Endothelial cell of umbilical vein (primary cell): ENCODE measurements at regions not wholly inside any gene's neighbourhood (a gene's known extent, or its start where the extent isn't known, plus 50 kb on each side); places are given as distances from the start of the nearest gene placed in this dataset.

Experiments used
- BruUV-seq: library from RNA; stranded (reverse); fragments of 400-500 nt; replicated peaks from 2 replicates; lab custom pipeline; 2021; lab: Mats Ljungman, UMichigan
- CTCF ChIA-PET: fragments of 300-600, 350-600 bp; sonication (Branson Sonifier 250); formaldehyde crosslinking; loops from one replicate; lab custom pipeline; 2021; ENCODE audit warnings: antibody characterized with exemption, inconsistent platforms; lab: Charles Lee
- POLR2A ChIA-PET: fragments of 300-600, 350-600 bp; sonication (Branson Sonifier 250); formaldehyde crosslinking; loops from one replicate; lab custom pipeline; 2021; ENCODE audit warnings: antibody characterized with exemption, inconsistent platforms; lab: Charles Lee
- DNase-seq: peaks from one replicate; pipeline ENCODE4 v3.0.0-alpha.2; 2011; ENCODE audit warnings: low read depth, low spot score
- FAIRE-seq: peaks from 2 replicates; lab custom pipeline; 2011; peaks lifted over from hg19 to GRCh38; lab: Jason Lieb, UNC
- H2AFZ ChIP-seq: 2 replicates; pipeline ENCODE4 v1.6.0; 2012; ENCODE audit warnings: low read depth, low read length, control low read depth, inconsistent platforms
- H3K27ac ChIP-seq: 2 replicates; pipeline ENCODE4 v1.5.1; 2011; ENCODE audit warnings: low read depth, mild to moderate bottlenecking, control low read depth, low read length, moderate library complexity; ENCODE audit not compliant: insufficient read depth
- H3K27me3 ChIP-seq, 2 experiments: 2 replicates each; pipeline versions ENCODE4 v1.6.0 to v1.6.1; 2011; ENCODE audit warnings: low read length in 2 of 2, mixed read lengths in 1 of 2; ENCODE audit not compliant: control insufficient read depth in 2 of 2, insufficient read depth in 2 of 2
- H3K36me3 ChIP-seq, 2 experiments: 2 replicates in 1 of 2; 3 replicates in 1 of 2; pipeline ENCODE4 v1.5.1; 2011; ENCODE audit warnings: low read length in 2 of 2, mild to moderate bottlenecking in 1 of 2, moderate library complexity in 1 of 2; ENCODE audit not compliant: control insufficient read depth in 2 of 2, insufficient read depth in 2 of 2; ENCODE audit errors: extremely low read depth in 1 of 2
- H3K4me1 ChIP-seq: 3 replicates; pipeline ENCODE4 v1.5.1; 2011; ENCODE audit warnings: mild to moderate bottlenecking, low read length; ENCODE audit not compliant: control insufficient read depth, insufficient read depth; ENCODE audit errors: extremely low read depth
- H3K4me2 ChIP-seq: 2 replicates; pipeline ENCODE4 v1.6.1; 2011; ENCODE audit warnings: low read length, control low read depth, mixed read lengths; ENCODE audit not compliant: insufficient read depth
- H3K4me3 ChIP-seq, 3 experiments: fragments of 200-600 bp in 1 of 3; sonication (generic), shearing (Covaris generic) in 1 of 3; replicated peaks in 1 of 3; 2 replicates each; pipeline ENCODE4 v1.5.1; 2011 to 2016; ENCODE audit warnings: control low read depth in 3 of 3, low read length in 3 of 3, mild to moderate bottlenecking in 2 of 3, inconsistent platforms in 1 of 3, low read depth in 1 of 3, moderate library complexity in 1 of 3; ENCODE audit not compliant: insufficient read depth in 1 of 3
- H3K79me2 ChIP-seq: 2 replicates; pipeline ENCODE4 v1.6.0; 2012; ENCODE audit warnings: low read length, inconsistent platforms; ENCODE audit not compliant: control insufficient read depth, insufficient read depth
- H3K9ac ChIP-seq: replicated peaks from 2 replicates; pipeline ENCODE3; 2011; ENCODE audit warnings: low read length, control low read depth; ENCODE audit not compliant: insufficient read depth; ENCODE audit errors: extremely low read depth
- H3K9me1 ChIP-seq: replicated peaks from 3 replicates; pipeline ENCODE4 v1.6.0; 2011; ENCODE audit warnings: mild to moderate bottlenecking, low read length; ENCODE audit not compliant: control insufficient read depth, insufficient read depth; ENCODE audit errors: extremely low read depth
- H3K9me3 ChIP-seq: replicated peaks from 2 replicates; pipeline ENCODE4 v1.5.1; 2012; ENCODE audit warnings: low read length, inconsistent platforms; ENCODE audit not compliant: control insufficient read depth, insufficient read depth
- H4K20me1 ChIP-seq: replicated peaks from 2 replicates; pipeline ENCODE3; 2011; ENCODE audit warnings: mild to moderate bottlenecking, low read length; ENCODE audit not compliant: control insufficient read depth, insufficient read depth; ENCODE audit errors: extremely low read depth
- EZH2 ChIP-seq: IDR thresholded peaks from 2 replicates; pipeline ENCODE4 v1.6.1; 2012; ENCODE audit warnings: borderline replicate concordance, low read depth, mild to moderate bottlenecking, moderate library complexity, low read length, inconsistent platforms; ENCODE audit not compliant: severe bottlenecking
- FOS ChIP-seq: IDR thresholded peaks from 2 replicates; pipeline ENCODE4 v1.6.1; 2011; ENCODE audit warnings: mild to moderate bottlenecking, low read length, moderate library complexity, borderline replicate concordance; ENCODE audit not compliant: insufficient read depth
- GATA2 ChIP-seq: IDR thresholded peaks from 2 replicates; pipeline ENCODE4 v1.7.0; 2011; ENCODE audit warnings: low read depth, mild to moderate bottlenecking, moderate library complexity, mixed read lengths, low read length; ENCODE audit not compliant: insufficient read length, insufficient read depth
- JUN ChIP-seq: IDR thresholded peaks from 2 replicates; pipeline ENCODE4 v1.6.1; 2011; ENCODE audit warnings: borderline replicate concordance, low read depth; ENCODE audit not compliant: insufficient read length, insufficient read depth
- MAX ChIP-seq: IDR thresholded peaks from 2 replicates; pipeline ENCODE4 v1.6.1; 2011; ENCODE audit not compliant: insufficient read depth, insufficient read length
- MYC ChIP-seq: IDR thresholded peaks from one replicate; pipeline ENCODE4 v1.6.1; 2011; ENCODE audit warnings: mild to moderate bottlenecking, low read depth, low read length
- POLR2A ChIP-seq: IDR thresholded peaks from 2 replicates; pipeline ENCODE4 v1.6.1; 2012; ENCODE audit warnings: low read depth, mild to moderate bottlenecking, control low read depth, low read length
- POLR2AphosphoS5 ChIP-seq: IDR thresholded peaks from 2 replicates; pipeline ENCODE4 v1.6.1; 2012; ENCODE audit warnings: low read depth, mild to moderate bottlenecking, control low read depth, low read length, moderate library complexity; ENCODE audit not compliant: insufficient read depth
- dilution Hi-C: fragments of 300-500 bp; cut with MboI; formaldehyde crosslinking; loops from one replicate; pipeline ENCODE4 v1.15.0; 2019; ENCODE audit warnings: low sequenced_read_pairs; ENCODE audit not compliant: extremely low pct_ligation_motif_present
- intact Hi-C: fragments of 100-400 bp; cut with micrococcal nuclease; formaldehyde crosslinking; loops from one replicate; pipeline ENCODE4 v1.10.0; 2022
- TF ChIP-seq, protein P1 (sequence below), 2 donors: IDR thresholded peaks; 1 replicate in 1 of 2; 2 replicates in 1 of 2; pipeline ENCODE4 v1.5.1; 2011; ENCODE audit warnings: low read length in 2 of 2, mild to moderate bottlenecking in 2 of 2, moderate library complexity in 2 of 2, control low read depth in 1 of 2, inconsistent platforms in 1 of 2, low read depth in 1 of 2; ENCODE audit not compliant: insufficient read depth in 1 of 2; ENCODE audit errors: extremely low read depth in 1 of 2

- no peaks in the 10 kb centered on the region for H3K9me3 ChIP-seq
- dilution Hi-C loops = no loop called here
- peak overlapping the region; percentile 82 for H2AFZ ChIP-seq
- TF ChIP-seq MYC (no peak), POLR2AphosphoS5 (no peak), JUN (no peak), MAX (no peak), GATA2 (no peak), FOS (no peak), POLR2A (no peak), EZH2 (no peak)
- TF ChIP-seq, protein P1, sequence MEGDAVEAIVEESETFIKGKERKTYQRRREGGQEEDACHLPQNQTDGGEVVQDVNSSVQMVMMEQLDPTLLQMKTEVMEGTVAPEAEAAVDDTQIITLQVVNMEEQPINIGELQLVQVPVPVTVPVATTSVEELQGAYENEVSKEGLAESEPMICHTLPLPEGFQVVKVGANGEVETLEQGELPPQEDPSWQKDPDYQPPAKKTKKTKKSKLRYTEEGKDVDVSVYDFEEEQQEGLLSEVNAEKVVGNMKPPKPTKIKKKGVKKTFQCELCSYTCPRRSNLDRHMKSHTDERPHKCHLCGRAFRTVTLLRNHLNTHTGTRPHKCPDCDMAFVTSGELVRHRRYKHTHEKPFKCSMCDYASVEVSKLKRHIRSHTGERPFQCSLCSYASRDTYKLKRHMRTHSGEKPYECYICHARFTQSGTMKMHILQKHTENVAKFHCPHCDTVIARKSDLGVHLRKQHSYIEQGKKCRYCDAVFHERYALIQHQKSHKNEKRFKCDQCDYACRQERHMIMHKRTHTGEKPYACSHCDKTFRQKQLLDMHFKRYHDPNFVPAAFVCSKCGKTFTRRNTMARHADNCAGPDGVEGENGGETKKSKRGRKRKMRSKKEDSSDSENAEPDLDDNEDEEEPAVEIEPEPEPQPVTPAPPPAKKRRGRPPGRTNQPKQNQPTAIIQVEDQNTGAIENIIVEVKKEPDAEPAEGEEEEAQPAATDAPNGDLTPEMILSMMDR (IDR thresholded peaks at IDR 0.05; ENCODE audit: extremely low read depth in 1 of 2, insufficient read depth in 1 of 2, low read depth in 1 of 2, low read length in 2 of 2) = no peak
- H3K4me2 ChIP-seq = no peak overlapping the region
- H4K20me1 ChIP-seq = no peaks in the 10 kb centered on the region
- H3K4me1 ChIP-seq = peaks cover 27% of the 10 kb centered on the region
- ChIA-PET POLR2A (no interaction called here), CTCF (interaction anchor here (0.9 to 3.5 kb wide), 2 partner anchors 14 to 123 kb away, joined by 3 to 9 read pairs; no protein-coding TSS in a partner anchor)
- H3K9ac ChIP-seq = peak overlapping the region; percentile 42
- intact Hi-C loops = loop anchor here (5.0 to 10.0 kb wide), 5 partner anchors 49 to 418 kb away; partner anchors contain the start of gene MAMLD1
- peak overlapping the region; percentile 90 for H3K27ac ChIP-seq
- no peaks in the 10 kb centered on the region for H3K27me3 ChIP-seq
- H3K79me2 ChIP-seq = no peaks in the 10 kb centered on the region
- no TSS peak for BruUV-seq
- no peaks in the 10 kb centered on the region for H3K9me1 ChIP-seq
- no peaks in the 10 kb centered on the region for H3K36me3 ChIP-seq
- no peak for FAIRE-seq
- H3K4me3 ChIP-seq = no peak overlapping the region
- no peak for DNase-seq
Observed at GRCh38 chrX:150086371-150086770, 148.1 kb upstream of the EOLA2 start.
